GM12865 (cell line): ENCODE measurements at regions not wholly inside any gene's neighbourhood (a gene's known extent, or its start where the extent isn't known, plus 50 kb on each side); places are given as distances from the start of the nearest gene placed in this dataset.

ENCODE experiments used
- DNase-seq: peaks from one replicate; pipeline ENCODE4 v3.0.0; 2010; ENCODE audit warnings: low read depth
- H3K4me3 ChIP-seq: 2 replicates; pipeline ENCODE4 v1.5.1; 2011; ENCODE audit warnings: mild to moderate bottlenecking, low read depth, low read length, control low read depth
- TF ChIP-seq, protein P1 (sequence below): IDR thresholded peaks from 2 replicates; pipeline ENCODE4 v1.5.1; 2011; ENCODE audit warnings: low read length, control low read depth, low read depth, inconsistent platforms; ENCODE audit not compliant: insufficient read depth; ENCODE audit errors: missing control alignments

DNA sequence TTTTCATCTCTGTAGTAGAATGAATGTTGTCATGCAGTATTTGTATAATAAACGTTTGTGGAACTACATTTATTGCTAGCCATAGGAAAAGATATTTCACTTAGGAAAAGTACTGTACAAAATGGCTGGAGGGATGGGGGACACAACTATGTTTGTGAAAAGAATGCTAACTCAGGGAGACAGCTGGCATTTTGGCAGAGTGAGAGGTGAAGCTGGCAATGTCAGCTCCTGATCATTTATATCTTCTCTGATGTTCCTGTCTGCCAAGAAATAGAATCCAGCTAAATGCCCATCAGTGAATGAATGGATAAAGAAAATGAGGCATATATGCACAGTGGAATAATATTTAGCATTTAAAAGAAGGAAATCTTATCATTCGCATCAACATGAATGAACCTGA is 313.0 kb upstream of the IRAK1BP1 start:
- DNase-seq = no peak
- H3K4me3 ChIP-seq = no peak overlapping the region
- TF ChIP-seq, protein P1, sequence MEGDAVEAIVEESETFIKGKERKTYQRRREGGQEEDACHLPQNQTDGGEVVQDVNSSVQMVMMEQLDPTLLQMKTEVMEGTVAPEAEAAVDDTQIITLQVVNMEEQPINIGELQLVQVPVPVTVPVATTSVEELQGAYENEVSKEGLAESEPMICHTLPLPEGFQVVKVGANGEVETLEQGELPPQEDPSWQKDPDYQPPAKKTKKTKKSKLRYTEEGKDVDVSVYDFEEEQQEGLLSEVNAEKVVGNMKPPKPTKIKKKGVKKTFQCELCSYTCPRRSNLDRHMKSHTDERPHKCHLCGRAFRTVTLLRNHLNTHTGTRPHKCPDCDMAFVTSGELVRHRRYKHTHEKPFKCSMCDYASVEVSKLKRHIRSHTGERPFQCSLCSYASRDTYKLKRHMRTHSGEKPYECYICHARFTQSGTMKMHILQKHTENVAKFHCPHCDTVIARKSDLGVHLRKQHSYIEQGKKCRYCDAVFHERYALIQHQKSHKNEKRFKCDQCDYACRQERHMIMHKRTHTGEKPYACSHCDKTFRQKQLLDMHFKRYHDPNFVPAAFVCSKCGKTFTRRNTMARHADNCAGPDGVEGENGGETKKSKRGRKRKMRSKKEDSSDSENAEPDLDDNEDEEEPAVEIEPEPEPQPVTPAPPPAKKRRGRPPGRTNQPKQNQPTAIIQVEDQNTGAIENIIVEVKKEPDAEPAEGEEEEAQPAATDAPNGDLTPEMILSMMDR = no peak

DNA sequence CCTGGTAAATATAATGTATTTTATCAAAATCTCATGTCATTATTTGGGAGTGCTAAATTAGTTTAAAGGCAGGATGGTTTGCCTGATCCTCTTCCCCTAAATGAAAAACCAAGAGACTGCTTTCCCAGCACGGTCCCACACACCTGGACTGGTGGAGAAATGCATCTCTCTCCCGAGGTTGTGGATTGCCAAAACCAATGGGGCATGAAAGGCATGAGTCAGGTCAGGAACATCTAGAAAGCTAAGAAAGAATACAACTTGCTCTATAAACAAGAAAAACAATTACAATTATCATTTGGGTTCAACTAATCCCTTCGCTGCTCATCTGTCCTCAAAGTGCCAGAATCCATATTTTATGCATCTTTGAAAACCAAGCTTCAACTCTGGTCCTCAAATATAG is 308.3 kb upstream of the IRAK1BP1 start:
- H3K4me3 ChIP-seq = no peak overlapping the region
- DNase-seq = no peak
- TF ChIP-seq, protein P1 = no peak

DNA sequence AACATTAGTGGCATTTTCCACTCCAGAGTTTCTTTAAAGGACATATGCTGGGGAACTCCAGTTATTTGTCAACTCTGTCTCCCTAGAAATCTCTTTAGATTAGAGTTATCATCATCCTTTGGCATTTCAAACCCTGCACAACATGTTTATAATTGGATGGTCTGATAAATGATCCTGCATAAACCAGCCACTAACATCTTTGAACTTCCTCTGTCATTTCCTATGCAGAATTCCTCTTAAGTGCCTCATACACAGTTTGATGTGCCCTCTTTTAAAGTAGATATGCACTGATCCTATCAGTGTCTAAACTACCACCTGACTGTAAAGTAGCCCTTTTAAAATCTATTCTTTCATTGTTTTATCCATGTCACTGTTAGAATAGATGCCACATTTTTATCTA is 306.3 kb upstream of the IRAK1BP1 start:
- DNase-seq = no peak
- TF ChIP-seq, protein P1 = no peak
- no peak overlapping the region for H3K4me3 ChIP-seq

DNA sequence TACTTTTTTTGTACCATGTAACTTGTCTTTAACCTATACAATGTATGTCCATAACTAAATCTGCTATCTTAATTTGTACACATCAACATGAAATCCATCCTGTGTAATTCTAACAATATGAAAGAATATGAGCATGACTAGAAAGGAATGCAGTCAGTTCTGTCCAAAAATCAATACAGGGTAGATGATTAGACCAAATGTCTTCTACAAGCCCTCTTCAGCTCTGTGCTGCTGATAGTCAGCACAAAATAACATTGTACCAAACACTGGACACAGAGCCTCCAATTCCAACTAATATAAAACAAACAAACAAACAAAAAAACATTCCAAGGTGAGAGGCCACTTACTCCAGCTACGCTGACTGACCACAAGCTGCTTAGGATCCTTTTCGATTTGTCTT is 301.4 kb upstream of the IRAK1BP1 start:
- no peak for DNase-seq
- TF ChIP-seq, protein P1 = no peak
- H3K4me3 ChIP-seq = no peak overlapping the region

DNA sequence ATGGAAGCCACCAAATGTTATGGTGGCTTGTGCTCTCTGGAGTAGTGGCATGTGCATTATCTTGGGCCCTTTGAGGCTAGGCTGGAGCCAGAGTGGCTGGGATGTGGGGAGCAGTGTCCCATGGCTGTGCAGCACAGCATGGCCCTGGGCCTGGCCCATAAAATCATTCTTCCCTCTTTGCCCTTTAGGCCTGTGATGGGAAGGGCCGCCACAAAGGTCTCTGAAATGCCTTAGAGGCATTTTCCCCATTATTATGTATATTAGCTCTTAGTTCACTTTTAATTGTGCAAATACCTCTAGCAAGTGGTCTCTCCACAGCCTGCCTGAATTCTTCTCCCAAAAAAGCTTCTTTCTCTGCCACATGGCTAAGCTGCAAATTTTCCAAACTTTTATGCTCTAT is 297.3 kb upstream of the IRAK1BP1 start:
- no peak for DNase-seq
- H3K4me3 ChIP-seq = no peak overlapping the region
- TF ChIP-seq, protein P1 = no peak

DNA sequence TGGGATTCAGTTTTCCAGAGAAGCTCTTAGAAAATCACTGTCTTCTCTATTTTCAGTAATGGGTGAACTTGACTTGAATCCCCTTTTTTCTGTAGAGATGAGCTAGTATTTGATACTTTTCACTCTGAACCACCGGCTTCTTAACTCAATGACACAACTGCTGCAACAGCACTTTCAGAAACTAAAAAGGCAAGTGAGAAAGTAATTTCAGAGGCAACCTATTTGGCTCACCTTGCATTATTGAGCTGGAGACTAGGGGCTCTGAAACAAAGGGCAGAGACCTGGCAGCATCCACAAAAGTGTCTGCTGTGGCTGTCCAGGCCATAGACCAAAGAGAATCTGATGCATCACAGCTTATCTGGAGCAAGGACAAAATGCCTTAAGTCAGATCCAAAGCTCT is 289.8 kb upstream of the IRAK1BP1 start:
- no peak for DNase-seq
- H3K4me3 ChIP-seq = no peak overlapping the region
- TF ChIP-seq, protein P1 = no peak

DNA sequence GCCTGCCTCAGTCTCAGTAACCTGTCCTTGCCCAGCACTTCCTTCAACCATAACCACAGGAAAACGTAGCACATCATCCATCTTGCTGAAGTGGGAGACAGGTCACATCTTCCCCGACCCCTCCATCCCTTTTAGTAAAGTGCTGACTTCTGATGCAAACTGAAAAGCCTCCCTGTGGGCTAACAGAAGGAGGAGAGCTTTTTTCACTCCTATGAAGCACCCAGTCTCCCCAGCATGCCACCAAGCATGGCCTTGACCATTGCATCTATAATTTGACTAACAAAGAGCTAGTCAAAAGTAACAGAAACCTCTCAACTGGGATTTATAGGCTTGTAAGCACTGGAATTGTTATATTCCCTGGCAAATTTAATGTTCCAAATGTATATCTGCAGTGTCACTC is 288.9 kb upstream of the IRAK1BP1 start:
- TF ChIP-seq, protein P1 = no peak
- no peak overlapping the region for H3K4me3 ChIP-seq
- DNase-seq = no peak
